GM12874 (cell line): ENCODE measurements at regions not wholly inside any gene's neighbourhood (a gene's known extent, or its start where the extent isn't known, plus 50 kb on each side); places are given as distances from the start of the nearest gene placed in this dataset.

ENCODE experiments used
- TF ChIP-seq, protein P1 (sequence below): IDR thresholded peaks from 2 replicates; pipeline ENCODE4 v1.5.1; 2011; ENCODE audit warnings: low read depth, mild to moderate bottlenecking, control low read depth, low read length, moderate library complexity; ENCODE audit not compliant: insufficient read depth

DNA sequence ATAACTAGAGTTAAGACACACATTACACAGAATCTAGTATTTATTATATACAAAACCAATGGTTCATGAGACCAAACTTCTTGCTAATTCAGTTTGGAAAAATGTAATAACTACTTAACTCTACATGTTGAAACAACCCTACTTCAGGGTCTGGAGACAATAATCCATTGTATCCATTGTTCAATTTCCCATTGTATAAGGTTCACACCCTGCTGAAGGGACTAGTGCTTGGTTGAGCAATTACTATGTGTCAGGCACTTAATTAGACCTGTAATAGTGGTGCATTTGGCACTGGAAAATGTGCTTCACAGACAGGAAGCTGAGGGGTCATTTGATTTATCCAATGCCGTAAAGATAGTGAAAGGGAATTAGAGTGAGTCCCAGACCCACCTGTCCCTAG, 114.3 kb upstream of the PAPPA start:
- TF ChIP-seq, protein P1, sequence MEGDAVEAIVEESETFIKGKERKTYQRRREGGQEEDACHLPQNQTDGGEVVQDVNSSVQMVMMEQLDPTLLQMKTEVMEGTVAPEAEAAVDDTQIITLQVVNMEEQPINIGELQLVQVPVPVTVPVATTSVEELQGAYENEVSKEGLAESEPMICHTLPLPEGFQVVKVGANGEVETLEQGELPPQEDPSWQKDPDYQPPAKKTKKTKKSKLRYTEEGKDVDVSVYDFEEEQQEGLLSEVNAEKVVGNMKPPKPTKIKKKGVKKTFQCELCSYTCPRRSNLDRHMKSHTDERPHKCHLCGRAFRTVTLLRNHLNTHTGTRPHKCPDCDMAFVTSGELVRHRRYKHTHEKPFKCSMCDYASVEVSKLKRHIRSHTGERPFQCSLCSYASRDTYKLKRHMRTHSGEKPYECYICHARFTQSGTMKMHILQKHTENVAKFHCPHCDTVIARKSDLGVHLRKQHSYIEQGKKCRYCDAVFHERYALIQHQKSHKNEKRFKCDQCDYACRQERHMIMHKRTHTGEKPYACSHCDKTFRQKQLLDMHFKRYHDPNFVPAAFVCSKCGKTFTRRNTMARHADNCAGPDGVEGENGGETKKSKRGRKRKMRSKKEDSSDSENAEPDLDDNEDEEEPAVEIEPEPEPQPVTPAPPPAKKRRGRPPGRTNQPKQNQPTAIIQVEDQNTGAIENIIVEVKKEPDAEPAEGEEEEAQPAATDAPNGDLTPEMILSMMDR, result no peak

DNA sequence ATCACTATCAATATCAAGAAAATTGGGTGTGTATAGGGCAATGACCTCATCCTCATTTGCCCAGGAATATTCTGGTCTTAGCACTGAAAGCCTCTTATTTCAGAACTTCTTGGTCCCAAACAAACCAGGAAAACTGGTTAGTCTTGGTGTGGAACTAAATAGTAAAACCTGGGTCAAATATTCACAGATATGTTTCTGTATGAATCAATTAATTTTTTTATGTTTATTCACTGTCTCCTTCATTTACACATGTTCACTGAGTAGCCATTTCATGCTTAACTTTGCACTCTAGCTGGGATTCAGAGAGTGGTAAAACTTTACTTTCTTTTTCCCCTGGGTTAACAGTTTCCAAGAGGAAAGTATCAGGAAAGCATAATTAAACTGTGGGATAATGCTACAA, 113.7 kb upstream of the PAPPA start:
- TF ChIP-seq, protein P1, result no peak

DNA sequence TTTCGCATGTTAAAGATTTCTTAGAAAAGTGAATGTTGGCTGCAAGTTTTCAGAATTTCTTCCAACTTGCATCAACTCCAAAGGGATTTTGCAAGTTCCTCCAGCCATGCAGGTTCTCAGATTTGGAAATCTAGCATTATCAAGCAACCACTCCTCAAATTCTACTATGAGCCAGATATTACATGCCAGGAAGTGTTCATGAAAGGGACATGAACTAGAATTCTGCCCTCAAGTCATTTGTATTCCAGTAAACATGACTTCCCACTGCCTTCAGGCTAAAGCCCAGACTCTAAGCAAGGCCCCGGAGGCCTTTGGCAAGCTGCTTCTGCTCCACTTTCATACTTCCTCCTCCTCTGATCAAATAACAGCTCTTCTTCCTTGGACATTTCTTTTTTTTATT, 111.3 kb upstream of the PAPPA start:
- TF ChIP-seq, protein P1, result no peak

DNA sequence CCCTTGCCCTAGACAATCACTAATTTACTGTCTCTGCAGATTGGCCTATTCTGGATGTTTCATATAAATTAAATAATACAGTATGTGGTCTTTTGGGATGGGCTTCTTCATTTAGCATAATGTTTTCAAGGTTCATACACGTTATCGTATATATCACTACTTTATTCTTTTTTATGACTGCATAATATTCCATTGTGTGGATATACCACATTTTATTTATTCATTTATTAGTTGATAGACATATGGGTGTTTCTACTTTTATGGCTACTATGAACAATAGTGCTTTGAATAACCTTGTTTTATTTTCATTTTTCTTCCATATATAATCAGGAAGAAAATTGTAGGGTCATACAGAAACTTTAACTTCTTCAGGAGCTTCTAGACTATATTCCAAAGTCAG, 108.5 kb upstream of the PAPPA start:
- TF ChIP-seq, protein P1, result no peak

DNA sequence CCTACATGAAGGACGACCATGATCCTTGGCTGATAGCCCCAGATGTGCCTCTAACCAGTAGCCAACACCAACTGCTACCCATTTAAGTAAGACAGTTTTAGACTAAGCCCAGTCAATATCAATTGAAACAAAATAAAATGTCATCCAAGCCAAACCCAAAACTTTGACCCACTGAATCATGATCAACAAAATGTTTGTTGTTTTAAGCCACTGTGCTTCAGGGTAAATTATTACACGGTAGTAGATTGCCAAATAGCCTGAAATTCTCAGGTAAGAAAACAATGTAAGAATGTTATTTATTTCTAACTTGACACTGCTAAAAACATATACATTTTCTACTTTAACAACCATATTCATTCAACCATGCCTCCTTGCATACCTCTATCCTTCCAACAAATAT, 105.5 kb upstream of the PAPPA start:
- TF ChIP-seq, protein P1, result no peak

DNA sequence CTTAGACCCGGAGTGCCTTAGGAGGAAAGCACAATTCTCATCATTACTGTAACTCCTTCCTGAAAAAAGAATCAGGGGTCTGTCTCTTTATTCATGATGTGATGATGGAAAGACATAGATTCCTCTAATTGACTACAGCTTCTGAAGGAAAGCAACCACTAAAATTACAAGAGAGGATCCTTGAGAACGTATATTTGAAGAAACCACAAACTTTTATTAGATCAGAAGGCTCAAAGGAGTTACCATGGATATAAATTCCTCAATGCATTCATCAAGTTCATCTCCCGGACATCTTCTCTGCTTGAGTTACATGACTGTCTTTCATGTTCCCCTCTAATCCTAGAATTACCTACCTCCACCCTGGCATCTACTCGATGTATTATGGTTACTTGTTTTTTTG, 104.1 kb upstream of the PAPPA start:
- TF ChIP-seq, protein P1, result no peak

DNA sequence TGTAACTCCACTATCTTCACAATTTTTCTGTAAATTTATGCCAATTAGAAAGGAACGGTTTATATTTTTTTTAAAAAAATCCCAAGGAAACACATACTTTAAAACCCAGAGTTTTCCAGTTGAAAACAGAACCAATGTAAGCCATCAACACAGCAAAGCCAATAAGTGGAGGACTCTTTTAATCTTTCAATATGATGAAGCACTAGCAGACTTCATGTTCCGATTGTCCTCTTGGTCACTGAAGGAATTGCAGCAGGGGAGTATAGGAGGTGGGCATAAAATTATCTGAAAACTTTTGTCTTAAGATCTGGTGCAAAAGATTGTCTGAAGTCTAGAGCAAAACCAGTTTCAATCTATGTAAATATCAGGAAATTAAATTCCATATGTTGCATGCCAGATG, 102.1 kb upstream of the PAPPA start:
- TF ChIP-seq, protein P1, result no peak

DNA sequence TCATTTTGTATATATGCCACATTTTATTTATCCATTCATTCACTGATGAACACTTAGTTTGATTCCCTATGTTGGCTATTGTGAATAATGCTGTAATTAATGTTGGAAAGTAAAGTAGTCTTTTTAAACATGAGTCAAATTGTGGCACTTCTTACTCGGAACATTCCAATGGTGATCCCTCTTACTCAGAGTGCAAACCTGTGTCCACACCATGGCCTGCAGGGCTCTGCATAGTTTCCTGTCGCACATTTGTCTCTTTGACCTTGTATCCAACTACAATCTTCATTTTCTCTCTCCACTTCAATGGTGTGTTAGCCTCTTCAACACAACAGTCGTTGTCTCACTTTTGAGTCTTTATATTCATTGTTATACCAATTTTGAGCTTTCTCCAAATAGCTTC, 98.1 kb upstream of the PAPPA start:
- TF ChIP-seq, protein P1, result no peak
